ENCODE measurements at regions not wholly inside any gene's neighbourhood (a gene's known extent, or its start where the extent isn't known, plus 50 kb on each side); places are given as distances from the start of the nearest gene placed in this dataset.

DNA sequence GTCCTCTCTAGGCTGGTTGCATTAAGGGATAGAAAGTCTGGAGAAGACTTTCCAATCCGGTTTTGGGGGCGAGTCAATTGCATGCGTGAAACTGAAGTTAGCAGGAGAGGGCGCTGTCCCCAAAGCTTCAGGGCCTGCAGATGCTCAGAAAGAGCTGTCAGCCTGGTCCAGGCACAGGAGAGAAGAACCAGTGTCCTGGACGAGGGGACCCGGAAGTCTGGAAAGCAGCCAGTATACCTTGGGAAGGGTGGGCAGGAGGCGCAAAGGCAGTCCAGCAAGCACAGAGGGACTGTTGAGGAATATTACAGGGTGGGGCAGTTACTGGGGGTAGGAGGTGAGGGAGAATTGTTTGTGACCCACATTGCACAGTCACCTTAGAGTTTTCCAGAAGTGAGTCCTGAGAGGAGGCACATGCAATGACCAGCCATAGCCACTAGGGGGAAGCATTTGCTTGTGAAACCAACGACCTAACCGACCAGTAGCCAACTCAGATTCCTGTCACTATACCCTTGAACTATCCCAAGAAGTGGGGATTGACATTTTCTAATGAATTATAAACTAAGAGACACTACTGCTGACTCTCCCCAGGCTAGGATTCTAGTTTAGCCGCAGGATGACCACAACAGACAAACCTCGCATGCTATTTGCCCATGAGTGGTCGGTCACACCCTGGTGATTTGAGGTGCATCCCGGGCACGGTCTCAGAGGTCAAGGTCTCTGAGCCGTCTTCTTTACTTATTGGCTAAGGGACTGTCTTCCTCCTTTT lies 172.8 kb downstream of the RDH14 start (continued):
- TF ChIP-seq RAD21 (IDR thresholded peaks at IDR 0.05 in 1 of 2, conservative IDR thresholded peaks at IDR 0.05 in 1 of 2; ENCODE audit: low read depth in 2 of 2, low read length in 2 of 2) (peak; percentile 83 to 85), ZNF274 (IDR thresholded peaks at IDR 0.05; ENCODE audit: borderline replicate concordance, extremely low read depth, low read length) (no peak), KDM1A (IDR thresholded peaks at IDR 0.05; ENCODE audit: borderline replicate concordance, low read length) (no peak)
- TF ChIP-seq, protein P1, sequence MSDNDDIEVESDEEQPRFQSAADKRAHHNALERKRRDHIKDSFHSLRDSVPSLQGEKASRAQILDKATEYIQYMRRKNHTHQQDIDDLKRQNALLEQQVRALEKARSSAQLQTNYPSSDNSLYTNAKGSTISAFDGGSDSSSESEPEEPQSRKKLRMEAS (IDR thresholded peaks at IDR 0.05) = 0 out of 2 replicates have a peak, but pooled peaks have one; percentile 12
